ENCODE measurements at regions not wholly inside any gene's neighbourhood (a gene's known extent, or its start where the extent isn't known, plus 50 kb on each side); places are given as distances from the start of the nearest gene placed in this dataset.

DNA sequence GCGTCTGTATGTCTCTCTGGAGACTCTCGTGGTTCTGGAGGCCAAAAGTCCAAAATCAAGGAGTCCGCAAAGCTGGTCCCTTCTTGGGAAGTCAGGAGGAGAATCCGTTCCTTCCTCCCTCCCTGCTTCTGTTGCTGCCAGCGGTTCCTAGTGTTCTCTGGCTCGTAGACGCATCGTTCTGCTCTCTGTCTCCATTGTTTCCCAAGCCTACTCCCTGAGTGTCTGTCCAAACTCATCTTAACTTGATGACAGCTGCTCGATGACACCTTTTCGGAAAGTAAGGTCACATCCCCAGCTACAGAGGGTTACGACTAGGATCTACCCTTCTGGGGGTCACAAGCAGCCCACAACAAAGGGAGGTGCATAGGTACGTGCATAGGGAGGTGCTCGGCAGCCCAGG lies 80.7 kb upstream of the FOXF1 start:
- TF ChIP-seq RAD21 (IDR thresholded peaks at IDR 0.05; ENCODE audit: low read depth), result no peak
- TF ChIP-seq EP300 (IDR thresholded peaks at IDR 0.05; ENCODE audit: borderline replicate concordance), result no peak
- TF ChIP-seq TEAD4 (IDR thresholded peaks at IDR 0.05), result no peak
- TF ChIP-seq, protein P1, sequence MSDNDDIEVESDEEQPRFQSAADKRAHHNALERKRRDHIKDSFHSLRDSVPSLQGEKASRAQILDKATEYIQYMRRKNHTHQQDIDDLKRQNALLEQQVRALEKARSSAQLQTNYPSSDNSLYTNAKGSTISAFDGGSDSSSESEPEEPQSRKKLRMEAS (IDR thresholded peaks at IDR 0.05), result no peak

All from Ishikawa (cell line).